HG03108 (cell line): ENCODE measurements at regions not wholly inside any gene's neighbourhood (a gene's known extent, or its start where the extent isn't known, plus 50 kb on each side); places are given as distances from the start of the nearest gene placed in this dataset.
"Not testable (repeated sequence)": the region's sequence is repeated elsewhere in the genome, so short reads cannot be mapped to it uniquely, and the experiment has no call there.

Source experiments
- ATAC-seq: cut with Tn5 transposase; IDR thresholded peaks from one replicate; pipeline ENCODE4 v1.9.1; 2021; ENCODE audit warnings: moderate library complexity; ENCODE audit not compliant: unreplicated experiment

- no peak for ATAC-seq
Measured at GRCh38 chr2:131584380-131584779, 56.7 kb downstream of the CCDC74A start.

DNA sequence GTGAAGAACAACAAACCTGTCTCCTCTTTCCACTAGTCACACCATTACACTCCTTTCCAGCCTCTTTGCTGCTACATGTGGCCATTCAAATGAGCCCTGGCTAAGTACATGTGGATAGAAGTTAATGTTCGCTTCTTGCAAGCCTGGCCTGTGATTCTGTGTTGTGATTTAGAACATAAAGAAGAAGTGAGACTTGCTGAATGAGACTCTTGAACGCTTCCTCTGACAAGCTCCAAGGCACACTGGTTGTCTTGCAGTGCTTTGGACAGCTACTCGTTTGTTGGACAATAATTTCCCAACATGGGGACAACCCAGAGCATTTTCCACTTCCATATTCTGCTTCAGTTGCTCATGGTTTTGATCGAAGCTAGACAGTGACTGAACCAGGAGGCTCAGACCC, 57.3 kb downstream of the CCDC74A start:
- ATAC-seq = peak; percentile 54

- ATAC-seq = peak; percentile 73
Measured at GRCh38 chr2:131588152-131588873, 60.6 kb downstream of the CCDC74A start.

DNA sequence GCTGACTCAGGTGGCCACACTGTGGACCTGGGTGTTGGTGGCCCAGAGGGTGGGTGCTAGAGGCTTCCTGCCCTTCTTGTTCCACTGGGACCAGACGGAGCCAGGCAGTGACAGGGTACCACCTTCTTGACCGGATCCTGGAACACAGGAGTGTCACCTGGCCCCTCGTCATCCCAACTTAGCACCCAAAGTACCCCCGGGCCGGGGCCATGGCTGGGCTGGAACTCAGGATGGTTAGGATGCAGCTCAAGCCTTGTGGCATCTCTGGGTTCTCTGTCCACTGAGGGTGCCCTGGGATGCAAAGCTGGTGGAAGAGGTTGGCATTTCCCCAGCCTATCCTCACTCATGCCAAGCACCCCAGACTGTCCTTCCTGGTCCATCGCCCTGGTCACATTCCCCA, 61.4 kb downstream of the CCDC74A start:
- not testable (repeated sequence) for ATAC-seq

GRCh38 chr2:131590366-131590765, 62.7 kb downstream of the CCDC74A start:
- no peak for ATAC-seq

DNA sequence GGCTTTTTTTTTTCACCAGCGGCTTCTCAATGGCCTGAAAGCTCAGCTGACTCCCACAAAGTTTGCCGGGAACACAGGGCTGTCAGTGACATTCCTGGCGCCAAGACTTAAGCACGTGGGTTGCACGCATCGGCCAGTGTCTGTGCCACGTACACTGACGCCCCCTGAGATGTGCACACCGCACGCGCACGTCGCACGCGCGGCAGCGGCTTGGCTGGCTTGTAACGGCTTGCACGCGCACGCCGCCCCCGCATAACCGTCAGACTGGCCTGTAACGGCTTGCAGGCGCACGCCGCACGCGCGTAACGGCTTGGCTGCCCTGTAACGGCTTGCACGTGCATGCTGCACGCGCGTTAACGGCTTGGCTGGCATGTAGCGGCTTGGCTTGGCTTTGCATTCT, 63.2 kb downstream of the CCDC74A start:
- ATAC-seq = no peak

DNA sequence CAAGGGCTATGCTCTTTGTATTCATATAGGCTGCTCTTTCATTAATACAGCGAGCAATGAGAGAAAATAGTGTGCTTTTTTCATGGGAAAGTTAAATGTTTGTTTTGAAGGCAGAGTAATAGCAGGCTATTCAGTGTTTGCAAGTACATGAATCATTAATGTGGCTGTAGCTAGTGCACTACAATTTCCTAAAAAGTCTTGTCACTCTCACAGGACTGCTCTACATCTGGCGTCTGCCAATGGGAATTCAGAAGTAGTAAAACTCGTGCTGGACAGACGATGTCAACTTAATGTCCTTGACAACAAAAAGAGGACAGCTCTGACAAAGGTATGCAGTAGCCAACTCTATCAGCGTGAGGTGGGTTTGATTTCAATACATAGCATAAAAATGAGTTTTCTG, 68.9 kb downstream of the CCDC74A start:
- not testable (repeated sequence) for ATAC-seq

DNA sequence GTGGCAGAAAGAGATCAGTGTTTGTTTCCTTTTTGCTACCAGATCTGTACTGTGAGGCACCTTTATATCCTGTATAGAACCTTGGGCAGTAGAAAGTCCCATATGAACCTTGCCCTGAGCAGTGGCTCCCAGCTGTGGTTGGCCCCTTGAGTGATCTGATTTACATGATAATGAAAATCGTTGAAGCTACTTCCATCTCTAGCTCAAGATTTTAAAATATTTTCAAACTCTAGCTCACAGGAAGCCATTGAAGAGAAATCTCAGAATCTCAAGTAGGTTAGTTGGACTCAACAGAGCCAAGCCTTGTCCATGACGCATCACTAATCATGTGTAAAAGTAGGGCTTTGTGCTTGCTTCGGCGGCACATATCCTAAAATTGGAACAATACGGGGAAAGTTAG, 74.8 kb downstream of the CCDC74A start:
- ATAC-seq = not testable (repeated sequence)

DNA sequence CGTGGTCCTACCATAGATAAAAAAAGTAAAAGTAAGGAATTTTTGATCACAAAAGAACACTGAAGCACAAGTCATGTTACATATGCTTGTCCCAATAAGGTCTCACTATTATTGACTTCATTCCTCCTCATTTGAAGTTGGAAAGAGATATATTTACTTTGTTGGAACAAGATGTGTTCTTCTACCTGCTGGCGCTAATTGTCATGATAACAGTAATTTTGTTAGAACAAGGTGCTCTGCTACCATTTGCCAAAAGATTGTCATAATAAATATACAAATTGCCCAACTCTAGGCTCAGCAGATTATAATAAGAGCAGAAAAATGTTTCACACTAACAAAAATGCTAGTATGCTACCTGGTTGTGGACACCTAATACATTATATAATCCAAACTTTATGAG, 77.0 kb downstream of the CCDC74A start:
- ATAC-seq = not testable (repeated sequence)

- not testable (repeated sequence) for ATAC-seq
Measured at GRCh38 chr2:131606366-131606765, 78.7 kb downstream of the CCDC74A start.

DNA sequence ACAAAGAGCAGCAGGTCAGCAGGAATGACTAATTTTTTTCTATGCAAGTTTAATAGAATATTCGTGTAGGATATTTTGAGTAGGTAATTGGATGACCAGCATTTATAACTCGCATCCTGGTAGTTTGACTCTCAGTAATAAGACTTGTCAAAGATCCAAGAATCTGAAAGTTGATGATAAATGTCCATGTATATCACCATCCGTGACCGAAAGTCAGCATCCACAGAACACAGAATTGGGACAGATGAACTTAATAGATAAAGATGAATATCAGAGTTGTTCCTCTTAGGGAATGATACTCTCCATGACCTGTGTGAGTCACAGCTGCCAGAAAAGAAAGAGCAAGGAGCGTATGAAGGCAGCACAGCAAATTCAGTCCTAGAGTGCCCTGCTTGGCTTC, 79.4 kb downstream of the CCDC74A start:
- not testable (repeated sequence) for ATAC-seq

- not testable (repeated sequence) for ATAC-seq
Measured at GRCh38 chr2:131614539-131614938, 86.9 kb downstream of the CCDC74A start.

DNA sequence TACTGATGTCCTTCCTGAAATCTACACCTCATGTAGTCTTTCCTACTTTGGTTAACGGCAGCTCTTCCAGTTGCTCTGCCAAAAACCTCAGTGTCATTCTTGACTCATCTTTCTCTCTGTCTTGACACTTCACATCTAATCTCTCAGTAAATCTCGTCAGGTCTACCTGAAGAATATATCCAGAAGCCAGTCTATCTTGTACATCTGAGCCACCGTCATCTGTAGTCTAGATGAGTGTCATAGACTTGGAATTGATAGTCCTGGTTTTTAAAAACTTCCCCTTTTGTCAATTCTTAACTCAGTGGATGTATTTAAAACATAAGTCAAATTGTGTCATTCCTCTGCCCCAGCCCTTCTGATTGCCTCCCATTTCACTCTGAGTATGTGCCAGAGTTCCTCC, 90.6 kb downstream of the CCDC74A start:
- not testable (repeated sequence) for ATAC-seq

DNA sequence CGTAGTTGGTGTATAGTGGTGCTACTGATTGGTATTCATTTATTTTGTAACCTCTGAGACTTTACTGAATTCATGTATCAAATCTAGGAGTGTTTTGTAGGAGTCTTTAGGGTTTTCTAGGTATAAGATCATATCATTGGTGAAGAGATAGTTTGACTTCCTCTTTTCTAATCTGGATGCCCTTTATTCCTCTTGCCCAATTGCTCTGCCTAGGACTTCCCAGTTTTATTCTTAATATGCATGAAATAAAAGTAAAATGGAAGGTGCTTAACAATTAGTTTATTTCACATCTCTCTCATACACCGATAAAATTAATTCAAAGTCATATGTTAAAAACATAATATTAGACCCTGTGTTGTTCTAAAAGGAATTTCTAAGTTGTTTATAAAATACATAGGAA, 95.2 kb downstream of the CCDC74A start:
- ATAC-seq = not testable (repeated sequence)

- ATAC-seq = not testable (repeated sequence)
Measured at GRCh38 chr2:131626011-131626410, 98.3 kb downstream of the CCDC74A start.

- not testable (repeated sequence) for ATAC-seq
Measured at GRCh38 chr2:131626565-131626964, 98.9 kb downstream of the CCDC74A start.

DNA sequence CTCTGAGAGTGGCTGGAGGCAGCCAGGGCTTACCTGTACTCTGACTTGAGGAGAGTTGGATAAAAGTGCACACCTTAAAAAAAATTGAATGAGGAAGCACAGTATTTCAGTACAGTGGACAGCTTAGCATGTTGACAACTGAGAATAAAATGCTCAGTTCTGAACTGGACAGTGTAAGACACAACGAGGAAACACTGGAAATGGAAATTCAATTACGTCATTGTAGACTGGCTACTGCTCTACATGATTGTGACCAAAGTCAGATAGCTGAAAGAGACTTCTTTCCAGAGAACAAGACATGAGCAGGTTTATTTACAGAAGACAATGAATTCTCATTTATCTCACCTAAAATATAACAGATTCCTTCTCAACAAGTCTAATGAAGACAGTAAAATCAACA, 100.1 kb downstream of the CCDC74A start:
- not testable (repeated sequence) for ATAC-seq

DNA sequence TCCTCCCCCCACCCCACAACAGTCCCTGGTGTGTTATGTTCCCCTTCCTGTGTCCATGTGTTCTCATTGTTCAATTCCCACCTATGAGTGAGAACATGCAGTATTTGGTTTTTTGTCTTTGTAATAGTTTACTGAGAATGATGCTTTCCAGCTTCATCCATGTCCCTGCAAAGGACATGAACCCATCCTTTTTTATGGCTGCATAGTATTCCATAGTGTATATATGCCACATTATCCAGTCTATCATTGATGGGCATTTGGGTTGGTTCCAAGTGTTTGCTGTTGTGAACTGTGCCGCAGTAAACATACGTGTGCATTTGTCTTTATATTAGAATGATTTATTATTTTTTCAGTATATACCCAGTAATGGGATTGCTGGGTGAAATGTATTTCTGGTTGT, 104.0 kb downstream of the CCDC74A start:
- not testable (repeated sequence) for ATAC-seq

DNA sequence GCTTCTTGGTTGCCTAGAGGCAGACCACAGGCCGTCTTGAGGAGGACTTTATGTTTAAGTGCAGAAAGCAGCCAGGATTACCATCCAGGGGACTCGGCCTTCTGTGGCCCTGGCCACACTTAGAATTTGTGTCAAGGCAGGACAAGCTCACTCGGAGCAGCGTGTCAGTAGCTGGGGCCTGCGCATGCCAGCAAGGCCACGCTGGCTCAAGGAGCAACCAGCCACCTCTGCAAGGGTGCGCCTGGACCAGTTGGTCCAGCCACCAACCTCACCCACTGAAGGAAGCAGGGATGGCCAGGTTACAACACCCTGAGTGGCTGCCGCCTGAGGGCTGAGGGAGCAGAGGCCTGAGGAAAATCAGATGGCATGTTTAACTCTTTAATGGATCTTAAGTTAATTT, 105.7 kb downstream of the CCDC74A start:
- not testable (repeated sequence) for ATAC-seq

DNA sequence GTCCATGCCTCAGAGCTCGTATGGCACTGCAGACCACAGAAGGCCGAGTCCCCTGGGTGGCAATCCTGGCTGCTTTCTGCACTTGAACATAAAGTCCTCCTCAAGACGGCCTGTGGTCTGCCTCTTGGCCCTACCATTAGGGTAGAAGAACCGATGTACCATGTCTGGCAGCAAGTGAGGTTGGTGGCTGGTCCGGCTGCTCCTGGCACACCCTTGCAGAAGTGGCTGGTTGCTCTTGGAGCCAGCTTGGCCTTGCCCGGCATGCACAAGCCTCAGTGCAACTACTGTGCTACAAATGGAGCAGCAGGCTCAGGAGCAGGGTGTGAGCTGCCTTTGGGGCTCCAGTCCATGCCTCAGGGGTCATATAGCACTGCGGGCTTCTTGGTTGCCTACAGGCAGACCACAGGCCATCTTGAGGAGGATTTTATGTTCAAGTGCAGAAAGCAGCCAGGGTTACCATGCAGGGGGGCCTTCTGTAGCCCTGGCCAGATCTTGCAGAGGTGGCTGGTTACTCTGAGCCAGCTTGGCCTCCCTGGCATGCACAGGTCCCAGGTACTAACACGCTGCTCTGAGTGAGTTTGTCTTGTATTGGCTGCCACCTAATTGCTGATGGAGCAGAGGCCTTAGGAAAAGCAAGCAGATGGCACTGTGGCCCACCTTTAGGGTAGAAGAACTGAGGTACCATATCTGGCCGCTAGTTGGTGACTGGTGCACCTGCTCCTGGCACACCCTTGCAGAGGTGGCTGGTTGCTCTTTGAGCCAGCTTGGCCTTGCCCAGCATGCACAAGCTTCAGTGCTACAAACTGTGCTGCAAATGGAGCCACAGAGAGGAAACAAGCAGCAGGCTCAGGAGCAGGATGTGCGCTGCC, 106.4 kb downstream of the CCDC74A start:
- ATAC-seq = not testable (repeated sequence)

GRCh38 chr2:131635611-131636010, 107.9 kb downstream of the CCDC74A start:
- no peak for ATAC-seq

DNA sequence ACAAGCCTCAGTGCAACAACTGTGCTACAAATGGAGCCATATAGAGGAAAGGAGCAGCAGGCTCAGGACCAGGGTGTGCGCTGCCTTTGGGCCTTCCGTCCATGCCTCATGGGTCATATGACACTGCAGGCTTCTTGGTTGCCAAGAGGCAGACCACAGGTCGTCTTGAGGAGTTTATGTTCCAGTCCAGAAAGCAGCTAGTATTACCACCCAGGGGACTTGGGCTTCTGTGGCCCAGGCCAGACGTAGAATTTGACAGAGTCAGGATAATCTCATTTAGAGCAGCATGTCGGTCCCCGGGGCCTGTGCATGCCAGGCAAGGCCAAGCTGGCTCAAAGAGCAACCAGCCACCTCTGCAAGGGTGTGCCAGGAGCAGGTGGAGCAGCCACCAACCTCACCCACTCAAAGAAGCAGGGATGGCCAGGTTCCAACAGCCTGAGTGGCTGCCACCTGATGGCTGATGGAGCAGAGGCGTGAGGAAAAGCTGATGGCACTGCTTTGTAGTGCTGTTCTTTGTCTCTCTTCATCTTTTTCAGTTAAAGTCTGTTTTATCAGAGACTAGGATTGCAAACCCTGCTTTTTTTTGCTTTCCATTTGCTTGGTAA, 109.1 kb downstream of the CCDC74A start:
- ATAC-seq = not testable (repeated sequence)
